Stomach (tissue), 4 donors: ENCODE measurements at regions not wholly inside any gene's neighbourhood (a gene's known extent, or its start where the extent isn't known, plus 50 kb on each side); places are given as distances from the start of the nearest gene placed in this dataset.

ENCODE experiments used
- EP300 ChIP-seq: sonication (generic); formaldehyde crosslinking; IDR thresholded peaks from one replicate; pipeline ENCODE4 v1.6.1; 2017; ENCODE audit warnings: antibody characterized with exemption
- POLR2A ChIP-seq, 4 donors: fragments of 450-650 bp; IDR thresholded peaks; one replicate each; pipeline ENCODE4 v1.6.1; 2016; ENCODE audit warnings: antibody characterized with exemption in 4 of 4, control low read depth in 2 of 4, mild to moderate bottlenecking in 1 of 4, moderate library complexity in 1 of 4
- POLR2AphosphoS5 ChIP-seq, 3 donors: sonication (generic); formaldehyde crosslinking; IDR thresholded peaks; one replicate each; pipeline ENCODE4 v1.6.1; 2016; ENCODE audit warnings: antibody characterized with exemption in 3 of 3
- TF ChIP-seq, protein P1 (sequence below), 7 experiments: fragments of 450-650 bp in 4 of 7; fragments of 200-600 bp in 3 of 7; sonication (generic) in 3 of 7; IDR thresholded peaks; one replicate each; pipeline ENCODE4 v1.5.1; 2016 to 2019; ENCODE audit warnings: antibody characterized with exemption in 7 of 7, control low read depth in 2 of 7, mild to moderate bottlenecking in 1 of 7

DNA sequence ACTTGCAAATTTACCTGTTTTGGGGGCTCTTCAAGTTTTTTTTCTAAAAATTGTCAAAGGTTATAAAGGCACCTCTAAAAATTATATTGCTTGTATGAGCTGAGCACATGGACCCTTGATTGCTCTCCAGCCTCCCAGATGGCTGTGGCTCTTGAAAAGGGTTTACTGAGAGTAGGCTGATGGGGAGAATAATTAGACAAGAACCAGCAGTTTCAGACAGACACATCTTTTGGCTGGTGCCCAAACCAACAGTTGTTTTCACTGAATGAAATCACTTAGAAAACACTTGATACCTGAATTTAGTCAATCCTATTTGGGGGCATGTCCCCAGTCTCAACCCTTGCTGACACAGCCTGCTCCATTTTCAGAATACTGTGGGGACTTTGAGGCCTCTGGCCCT is 217.6 kb downstream of the KBTBD8 start:
- TF ChIP-seq, protein P1, sequence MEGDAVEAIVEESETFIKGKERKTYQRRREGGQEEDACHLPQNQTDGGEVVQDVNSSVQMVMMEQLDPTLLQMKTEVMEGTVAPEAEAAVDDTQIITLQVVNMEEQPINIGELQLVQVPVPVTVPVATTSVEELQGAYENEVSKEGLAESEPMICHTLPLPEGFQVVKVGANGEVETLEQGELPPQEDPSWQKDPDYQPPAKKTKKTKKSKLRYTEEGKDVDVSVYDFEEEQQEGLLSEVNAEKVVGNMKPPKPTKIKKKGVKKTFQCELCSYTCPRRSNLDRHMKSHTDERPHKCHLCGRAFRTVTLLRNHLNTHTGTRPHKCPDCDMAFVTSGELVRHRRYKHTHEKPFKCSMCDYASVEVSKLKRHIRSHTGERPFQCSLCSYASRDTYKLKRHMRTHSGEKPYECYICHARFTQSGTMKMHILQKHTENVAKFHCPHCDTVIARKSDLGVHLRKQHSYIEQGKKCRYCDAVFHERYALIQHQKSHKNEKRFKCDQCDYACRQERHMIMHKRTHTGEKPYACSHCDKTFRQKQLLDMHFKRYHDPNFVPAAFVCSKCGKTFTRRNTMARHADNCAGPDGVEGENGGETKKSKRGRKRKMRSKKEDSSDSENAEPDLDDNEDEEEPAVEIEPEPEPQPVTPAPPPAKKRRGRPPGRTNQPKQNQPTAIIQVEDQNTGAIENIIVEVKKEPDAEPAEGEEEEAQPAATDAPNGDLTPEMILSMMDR (IDR thresholded peaks at IDR 0.05): no peak
- no peak for TF ChIP-seq POLR2AphosphoS5 (IDR thresholded peaks at IDR 0.05)
- TF ChIP-seq POLR2A (IDR thresholded peaks at IDR 0.05): no peak
- TF ChIP-seq EP300: no peak
